ENCODE measurements at regions not wholly inside any gene's neighbourhood (a gene's known extent, or its start where the extent isn't known, plus 50 kb on each side); places are given as distances from the start of the nearest gene placed in this dataset.
"Not testable (repeated sequence)": the region's sequence is repeated elsewhere in the genome, so short reads cannot be mapped to it uniquely, and the experiment has no call there.

DNA sequence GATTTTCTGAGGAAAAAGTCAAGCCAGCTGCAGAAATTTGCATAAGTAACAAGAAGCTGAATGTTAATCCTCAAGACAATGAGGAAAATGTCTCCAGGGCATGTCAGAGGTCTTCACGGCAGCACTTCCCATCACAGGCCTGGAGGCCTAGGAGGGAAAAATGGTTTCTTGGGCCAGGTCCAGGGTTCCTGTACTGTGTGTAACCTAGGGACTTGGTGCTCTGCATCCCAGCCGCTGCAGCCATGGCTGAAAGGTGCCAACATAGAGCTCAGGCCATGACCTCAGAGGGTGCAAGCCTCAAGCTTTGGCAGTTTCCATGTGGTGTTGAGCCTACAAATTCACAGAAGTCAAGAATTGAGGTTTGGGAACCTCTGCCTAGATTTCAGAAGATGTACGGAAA, 144.1 kb downstream of the AKR1D1 start:
- DNase-seq (ENCODE audit: low spot score): not testable (repeated sequence)

DNA sequence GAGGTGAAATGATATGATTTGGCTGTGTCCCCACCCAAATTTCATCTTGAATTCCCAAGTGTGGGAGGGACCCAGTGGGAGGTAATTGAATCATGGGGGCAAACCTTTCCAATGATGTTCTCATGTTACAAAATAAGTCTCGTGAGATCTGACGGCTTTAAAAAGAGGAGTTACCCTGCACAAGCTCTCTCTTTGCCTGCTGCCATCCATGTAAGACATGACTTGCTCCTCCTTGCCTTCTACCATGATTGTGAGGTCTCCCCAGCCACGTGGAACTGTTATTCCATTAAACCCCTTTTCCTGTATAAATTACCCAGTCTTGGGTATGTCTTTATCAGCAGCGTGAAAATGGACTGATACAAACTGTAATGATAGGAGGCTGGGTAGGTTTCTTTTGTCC, 145.1 kb downstream of the AKR1D1 start:
- DNase-seq (ENCODE audit: low spot score): not testable (repeated sequence)

DNA sequence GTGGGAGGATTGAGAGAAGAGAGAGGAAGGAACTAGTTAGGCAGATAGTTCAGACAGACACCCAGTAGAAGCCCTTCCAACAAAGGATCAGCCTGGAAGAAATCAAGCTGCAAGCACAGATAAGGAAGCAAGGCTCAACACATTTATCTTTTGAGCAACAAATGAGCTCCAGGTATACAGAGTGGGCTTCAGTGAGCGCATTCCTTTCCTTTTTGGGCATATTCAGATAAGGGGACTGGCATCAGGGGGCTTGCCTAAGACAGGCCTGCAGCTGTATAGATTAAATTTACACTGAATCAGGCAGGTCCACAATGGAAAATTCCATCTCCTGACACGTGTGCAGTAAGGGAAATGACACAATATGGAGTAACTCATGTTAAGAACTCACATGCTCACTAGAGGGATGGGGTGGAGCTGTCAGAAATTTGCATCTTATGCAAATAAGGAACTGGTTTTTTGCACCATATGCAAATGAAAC, 147.2 kb downstream of the AKR1D1 start:
- DNase-seq (ENCODE audit: low spot score): peak; percentile 22

DNA sequence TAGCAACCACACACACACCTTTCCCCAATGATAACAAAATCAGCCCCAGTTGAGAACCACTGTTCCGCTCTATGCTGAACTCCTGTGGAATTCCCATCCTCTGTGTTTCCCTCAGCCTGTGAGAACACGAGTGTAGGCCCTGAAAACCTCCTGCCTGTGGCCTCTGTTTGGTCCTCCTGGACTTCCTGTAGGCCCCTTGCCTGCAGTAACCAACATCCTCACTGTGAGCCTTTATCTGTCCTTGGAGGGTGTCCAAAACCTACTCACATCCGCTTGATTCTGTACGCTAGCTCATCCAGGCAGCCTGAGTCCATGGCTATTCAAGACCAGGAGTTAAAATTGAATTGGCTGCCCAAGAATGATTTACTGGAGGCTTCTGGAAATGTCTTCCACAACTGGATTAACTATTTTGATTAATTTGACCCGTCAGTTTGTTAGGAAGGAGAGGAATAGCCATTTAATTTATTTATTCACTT, 149.8 kb downstream of the AKR1D1 start:
- no peak for DNase-seq (ENCODE audit: low spot score)

DNA sequence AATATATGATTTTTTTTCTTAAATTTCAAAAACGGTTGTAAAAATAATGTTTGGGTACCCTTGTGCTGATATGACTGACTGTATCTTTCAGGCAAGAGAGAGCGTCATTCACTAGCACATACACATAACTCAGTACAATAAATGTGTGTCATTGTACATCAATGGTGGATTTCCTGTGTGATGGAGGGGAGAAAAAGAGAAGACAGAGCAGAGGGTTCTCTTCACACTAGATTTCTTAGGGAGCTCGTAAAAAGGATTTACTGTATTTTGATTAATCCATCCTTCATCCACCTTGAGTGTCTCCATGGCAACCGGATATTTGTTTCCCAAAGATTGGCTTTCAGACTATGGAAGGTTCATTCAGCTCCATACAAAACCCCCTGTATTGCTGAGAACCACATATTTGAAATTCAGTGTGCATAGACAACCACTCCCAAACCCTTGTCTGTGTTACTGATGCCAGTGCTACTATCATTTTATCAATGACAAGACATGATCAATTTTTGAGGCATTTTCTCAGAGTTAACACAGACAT, 150.6 kb downstream of the AKR1D1 start:
- DNase-seq (ENCODE audit: low spot score): no peak

DNA sequence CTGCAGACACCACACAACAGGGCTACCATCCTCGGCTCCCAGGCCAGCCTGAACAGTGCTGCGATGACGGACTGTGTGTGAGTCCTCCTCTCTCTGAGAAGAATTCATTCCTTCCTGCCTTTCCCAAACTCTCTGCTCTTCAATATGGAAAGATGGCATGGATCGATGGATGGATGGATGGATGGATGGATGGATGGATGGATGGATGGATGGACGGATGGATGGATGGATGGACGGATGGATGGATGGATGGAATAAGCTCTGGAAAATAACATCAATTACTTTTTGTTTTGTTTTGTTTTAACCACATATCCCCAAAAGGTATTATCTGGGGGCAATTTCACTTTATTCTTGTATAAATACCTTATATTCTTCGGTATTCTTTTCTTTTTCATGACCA, 151.9 kb downstream of the AKR1D1 start:
- no peak for DNase-seq (ENCODE audit: low spot score)

DNA sequence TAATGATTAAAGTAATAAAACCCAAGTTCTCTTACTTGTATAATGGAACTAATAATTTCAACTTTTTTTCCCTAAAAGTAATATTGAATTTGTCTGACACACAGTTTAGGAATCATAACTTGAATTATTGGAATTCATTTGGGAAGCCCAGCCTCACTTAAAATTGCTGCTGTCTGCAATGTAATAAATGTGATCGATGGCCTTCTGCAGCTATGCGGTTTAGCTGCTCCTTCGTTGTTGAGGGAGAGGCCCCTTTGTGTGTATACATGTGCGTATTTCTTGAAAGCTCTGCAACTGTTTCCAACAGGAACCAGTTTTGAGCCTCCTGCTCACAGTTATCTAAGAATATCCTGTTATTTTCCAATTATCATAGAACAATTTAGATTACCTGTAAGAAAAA, 152.5 kb downstream of the AKR1D1 start:
- no peak for DNase-seq (ENCODE audit: low spot score)

DNA sequence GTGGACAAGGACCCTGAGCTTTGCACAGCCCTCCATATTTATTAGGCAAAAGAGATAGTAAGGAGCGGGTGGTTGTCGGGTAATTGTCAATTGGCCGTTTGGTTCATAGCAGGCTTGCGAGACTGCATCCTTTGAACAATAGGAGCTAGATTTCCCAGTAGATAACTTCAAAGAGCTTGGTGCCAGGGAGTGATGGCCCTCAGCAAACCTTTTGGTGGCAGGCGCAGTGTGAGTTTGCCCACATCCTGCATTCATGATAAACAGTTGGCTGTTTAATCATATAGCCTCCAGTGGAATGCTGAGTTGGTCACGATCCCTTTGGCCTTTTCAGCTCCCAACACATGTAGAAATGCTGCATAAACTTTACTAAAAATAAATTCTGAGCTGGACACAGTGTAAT, 156.9 kb downstream of the AKR1D1 start:
- no peak for DNase-seq (ENCODE audit: low spot score)

DNA sequence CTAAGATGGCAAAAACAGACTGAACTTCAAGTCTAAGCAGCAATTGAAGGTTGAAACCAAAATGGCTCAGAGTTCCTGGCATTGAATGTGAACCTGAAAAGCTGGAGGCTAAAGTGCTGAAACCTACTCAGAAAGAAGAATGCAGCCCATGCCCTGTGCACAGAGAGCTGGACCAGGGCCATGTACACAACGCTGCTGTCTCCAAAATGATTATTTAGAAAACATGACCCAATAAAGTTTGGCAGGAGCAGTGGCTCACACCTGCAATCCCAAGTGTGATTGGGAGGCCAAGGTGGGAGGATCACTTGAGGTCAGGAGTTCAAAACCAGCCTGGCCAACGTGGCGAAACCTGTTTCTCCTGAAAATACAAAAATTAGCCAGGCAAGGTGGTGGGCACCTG, 158.9 kb downstream of the AKR1D1 start:
- no peak for DNase-seq (ENCODE audit: low spot score)

DNA sequence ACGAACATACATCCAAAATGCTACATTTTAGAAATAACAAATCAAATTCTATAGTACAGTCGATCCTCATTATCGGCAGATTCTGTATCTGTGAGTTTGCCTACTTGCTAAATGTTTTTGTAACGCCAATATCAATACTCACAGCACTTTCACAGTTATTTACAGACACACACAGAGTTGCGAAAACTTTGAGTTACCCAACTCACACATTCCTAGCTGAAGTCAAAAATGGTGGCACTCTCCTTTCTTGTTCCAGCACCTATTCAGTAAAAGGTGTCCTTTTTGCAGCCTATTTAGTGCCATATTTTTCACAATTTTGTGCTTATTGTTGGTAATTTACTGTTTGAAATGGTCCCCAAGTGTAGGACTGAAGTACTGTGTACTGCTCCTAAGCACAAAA, 161.7 kb downstream of the AKR1D1 start:
- DNase-seq (ENCODE audit: low spot score): no peak

DNA sequence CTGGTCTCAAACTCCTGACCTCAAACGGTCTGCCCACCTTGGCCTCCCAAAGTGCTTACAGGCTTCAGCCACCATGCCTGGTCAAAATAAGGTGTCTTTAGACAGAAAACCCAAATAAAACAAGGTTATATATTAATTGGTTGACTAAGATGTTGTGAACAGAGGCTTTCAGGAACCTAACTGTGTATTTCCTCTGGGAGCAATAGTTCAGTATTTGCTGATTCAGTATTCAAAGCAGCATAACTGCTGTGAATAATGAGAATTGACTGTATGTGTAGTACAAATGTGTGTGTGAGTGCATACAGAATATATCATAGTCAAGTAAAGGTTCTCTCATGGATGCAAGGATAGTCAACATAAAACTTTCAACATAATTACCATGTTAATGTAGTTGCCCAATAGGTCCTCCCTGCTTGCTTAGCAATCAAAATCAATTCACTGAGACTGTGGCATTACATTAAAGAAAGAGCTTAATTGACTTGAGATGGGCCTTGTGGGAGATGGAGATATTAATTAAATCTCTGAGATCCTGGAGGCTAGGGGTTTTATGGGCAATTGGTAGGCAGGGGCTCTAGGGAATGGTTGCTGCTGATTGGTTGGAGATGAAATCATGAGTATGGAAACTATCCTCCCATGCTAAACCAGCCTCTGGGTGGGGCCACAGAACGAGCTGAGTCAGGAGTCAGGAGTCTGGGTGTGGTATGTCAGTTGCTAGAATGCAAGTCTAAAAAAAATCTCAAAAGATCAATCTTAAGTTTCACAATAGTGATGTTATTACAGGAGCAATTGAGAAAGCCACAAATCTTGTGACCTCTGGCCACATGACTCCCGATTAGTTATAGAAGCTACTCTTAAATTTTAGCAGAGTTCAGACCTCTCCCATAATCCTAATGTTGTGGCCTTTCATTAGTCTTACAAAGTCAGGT, 162.7 kb downstream of the AKR1D1 start:
- DNase-seq (ENCODE audit: low spot score): no peak

DNA sequence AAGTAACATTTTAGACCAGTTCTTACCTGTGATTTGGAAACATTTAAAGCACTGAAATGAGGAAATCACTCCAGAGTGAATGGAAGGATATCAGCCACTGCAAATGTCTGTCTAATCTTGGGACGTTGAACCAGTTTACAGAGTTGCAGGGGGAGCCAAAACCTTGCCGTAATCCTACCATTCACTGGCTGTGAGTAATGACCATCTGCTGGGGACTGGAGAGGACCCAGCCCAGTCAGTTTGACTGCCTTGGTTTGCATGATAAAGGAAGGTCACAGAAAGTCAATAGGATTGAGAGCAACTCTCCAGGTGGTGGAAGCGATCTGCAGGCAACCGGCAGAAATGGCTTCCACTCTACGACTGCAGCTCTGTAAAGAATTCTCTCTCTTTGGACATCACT, 167.2 kb downstream of the AKR1D1 start:
- DNase-seq (ENCODE audit: low spot score): no peak

DNA sequence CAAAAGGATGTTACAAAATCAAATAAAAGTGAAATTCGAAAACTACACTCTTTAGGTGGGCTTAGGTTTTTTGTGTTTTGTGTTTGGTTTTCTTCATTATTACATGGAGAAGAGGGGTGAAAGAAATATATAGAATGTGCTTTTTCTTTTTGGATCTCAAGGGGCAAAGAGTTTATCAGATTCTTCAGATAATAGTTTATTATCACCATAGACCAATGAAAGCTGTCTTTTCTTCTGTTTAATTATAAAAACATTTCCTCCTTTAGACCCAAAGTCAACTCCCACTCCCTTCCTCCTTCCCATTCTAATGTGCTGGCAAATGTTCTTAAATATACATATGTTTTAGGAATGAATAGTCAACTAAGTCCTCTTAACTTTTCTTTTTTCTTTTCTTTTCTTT, 167.6 kb downstream of the AKR1D1 start:
- DNase-seq (ENCODE audit: low spot score): no peak

DNA sequence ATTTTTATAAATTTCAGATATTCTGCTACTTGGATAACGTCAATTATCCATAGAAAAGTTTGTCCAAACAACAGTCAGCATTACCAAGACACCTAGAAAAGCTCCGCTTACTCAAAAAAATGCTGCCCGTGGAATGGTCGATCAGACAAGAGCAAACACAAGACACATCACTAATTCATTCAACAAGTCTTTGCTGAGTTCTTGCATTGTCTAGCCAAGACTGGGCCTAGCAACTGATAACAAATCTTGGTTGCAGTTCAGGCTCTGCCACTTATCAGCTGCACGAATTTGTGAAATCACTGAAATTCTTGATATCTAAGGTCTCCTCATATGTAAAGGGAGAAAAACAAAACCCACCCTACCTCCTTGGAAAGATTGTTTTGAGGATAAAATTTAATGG, 168.3 kb downstream of the AKR1D1 start:
- DNase-seq (ENCODE audit: low spot score): no peak

DNA sequence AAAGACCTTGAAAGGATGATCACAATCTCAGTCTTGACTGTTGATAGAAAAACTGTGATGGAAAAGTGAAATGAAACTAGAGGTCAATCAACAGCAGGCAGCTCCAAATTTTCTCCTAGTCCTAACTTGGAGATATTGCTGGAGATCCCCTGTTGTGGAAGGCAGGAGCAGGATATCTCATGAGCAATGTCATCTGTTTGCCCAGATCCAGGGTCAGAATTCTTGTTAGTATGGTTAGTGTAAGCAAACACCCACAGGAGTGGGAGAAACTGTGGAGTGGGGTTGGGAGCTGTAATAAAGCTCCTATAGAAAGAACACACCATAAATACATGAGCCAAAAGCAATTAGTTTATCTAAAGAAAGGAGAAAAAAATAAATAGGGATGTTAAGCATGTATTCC, 169.0 kb downstream of the AKR1D1 start:
- no peak for DNase-seq (ENCODE audit: low spot score)

DNA sequence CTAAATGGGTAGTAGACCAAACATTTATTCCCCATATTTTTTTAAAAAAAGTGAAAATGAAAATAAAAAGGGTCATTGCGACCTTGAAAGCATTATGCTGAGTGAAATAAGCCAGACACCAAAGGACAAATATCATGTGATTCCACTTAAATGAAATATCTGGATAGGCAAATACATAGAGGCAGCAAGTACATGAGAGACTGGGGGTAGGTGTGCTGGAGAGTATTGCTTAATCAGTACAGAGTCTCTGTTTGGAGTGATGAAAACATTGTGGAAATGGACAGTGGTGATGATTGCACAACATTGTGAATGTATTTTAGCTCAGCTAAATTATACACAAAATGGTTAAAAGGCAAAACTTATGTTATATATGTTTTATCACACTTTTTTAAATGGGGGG, 169.4 kb downstream of the AKR1D1 start:
- DNase-seq (ENCODE audit: low spot score): no peak

DNA sequence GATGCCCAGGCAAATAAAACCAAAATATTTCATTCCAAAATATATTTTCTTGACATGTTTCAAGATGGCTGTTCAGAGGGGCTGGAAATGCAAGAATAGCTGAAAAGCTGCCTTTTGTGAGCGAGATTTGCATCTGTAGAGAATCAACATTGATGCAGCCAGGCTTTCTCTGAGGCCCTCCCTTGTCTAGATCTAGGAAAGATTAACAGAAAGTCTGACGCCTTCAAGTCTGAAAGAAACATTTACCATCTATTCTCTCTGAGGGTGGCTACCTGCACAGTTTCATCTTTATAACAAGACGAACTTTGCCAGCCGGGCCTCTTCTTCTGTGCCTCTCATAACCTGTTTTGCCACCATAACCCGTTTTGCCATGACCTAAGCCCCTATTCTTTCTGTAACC, 170.2 kb downstream of the AKR1D1 start:
- no peak for DNase-seq (ENCODE audit: low spot score)

DNA sequence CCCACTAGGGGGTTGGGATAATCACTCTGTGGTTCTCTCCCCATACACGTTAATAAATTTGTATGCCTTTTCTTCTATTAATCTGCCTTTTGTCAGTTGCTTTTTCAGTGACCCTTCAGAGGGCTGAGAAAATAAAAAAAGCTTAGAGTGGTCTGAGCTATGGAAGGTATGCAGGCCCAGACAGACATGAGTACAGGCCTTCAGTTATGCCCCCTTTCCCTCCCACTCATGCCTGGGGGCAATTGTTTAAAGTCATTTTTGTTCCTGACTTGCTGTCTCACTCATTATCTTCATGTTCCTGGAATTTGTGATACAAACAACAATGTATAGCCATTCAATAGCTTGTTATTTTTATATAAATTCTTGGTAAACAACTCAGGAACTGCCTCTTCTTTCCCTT, 170.8 kb downstream of the AKR1D1 start:
- no peak for DNase-seq (ENCODE audit: low spot score)

DNA sequence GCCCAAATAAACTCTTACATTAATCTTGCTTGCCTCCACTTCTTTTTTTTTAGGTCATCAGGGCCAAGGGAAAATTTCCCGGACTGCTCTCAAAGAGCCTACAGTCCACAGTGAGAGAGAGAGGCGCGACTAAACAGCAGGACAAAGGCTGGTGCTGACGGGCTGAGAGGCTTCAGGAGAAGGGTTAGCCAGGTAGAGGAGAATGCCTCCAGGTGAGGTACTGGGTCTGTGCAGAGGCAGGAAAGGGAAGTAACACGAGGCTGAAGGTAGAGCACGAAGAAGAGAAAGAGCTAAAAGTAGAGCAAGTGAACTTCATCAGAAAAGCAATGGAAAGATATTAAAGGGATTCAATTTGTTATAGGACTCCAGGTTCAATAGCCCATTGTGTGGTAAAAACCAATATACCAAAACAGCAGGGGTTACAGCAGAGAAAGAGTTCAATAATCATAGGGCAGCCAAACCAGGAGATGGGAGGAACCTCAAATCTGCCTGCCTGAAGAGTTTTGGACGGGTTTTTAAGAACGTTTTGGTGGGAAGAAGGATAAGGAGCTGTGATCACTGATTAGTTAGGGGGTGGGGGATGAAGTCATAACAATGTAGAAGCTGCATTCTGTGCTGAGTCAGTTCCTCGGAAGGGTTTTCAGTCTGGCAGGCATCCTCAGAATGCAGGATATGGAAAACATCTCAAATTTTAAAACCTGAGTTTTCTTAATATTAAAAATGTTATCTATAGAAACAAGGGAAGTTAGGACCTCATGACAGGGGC, 171.5 kb downstream of the AKR1D1 start:
- no peak for DNase-seq (ENCODE audit: low spot score)

DNA sequence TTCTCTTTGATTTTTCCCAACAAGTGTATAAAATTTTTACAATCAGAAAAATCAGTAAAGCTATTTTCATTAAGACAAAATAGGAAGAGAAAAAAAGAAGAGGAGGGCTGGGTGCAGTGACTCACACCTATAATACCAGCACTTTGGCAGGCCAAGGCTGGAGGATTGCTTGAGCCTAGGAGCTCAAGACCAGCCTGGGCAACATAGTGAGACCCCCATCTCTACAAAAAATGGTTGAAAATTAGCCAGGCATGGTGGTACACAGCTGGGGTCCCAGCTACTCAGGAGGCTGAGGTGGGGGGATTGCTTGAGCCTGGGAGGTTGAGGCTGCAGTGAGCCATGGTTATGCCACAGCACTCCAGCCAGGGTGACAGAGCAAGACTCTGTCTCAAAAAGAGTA, 172.3 kb downstream of the AKR1D1 start:
- DNase-seq (ENCODE audit: low spot score): no peak

DNA sequence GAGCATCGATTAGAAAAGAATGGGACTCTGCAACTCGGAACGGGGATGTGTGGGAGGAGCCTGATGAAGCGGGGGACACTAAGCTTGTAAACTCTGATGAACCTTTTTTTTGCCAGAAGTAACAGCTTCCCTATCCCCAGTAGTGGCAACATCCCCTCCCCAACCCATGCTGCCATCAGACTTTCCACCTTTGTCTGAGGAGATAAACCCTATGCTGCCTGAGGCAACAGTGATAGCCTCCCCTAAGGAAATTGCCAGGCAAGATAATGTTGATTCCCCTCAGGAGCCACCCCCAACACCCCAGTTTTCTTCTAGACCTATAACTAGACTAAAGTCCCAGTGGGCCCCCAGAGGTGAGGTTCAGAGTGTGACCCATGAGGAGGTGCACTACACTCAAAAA, 173.7 kb downstream of the AKR1D1 start:
- no peak for DNase-seq (ENCODE audit: low spot score)

DNA sequence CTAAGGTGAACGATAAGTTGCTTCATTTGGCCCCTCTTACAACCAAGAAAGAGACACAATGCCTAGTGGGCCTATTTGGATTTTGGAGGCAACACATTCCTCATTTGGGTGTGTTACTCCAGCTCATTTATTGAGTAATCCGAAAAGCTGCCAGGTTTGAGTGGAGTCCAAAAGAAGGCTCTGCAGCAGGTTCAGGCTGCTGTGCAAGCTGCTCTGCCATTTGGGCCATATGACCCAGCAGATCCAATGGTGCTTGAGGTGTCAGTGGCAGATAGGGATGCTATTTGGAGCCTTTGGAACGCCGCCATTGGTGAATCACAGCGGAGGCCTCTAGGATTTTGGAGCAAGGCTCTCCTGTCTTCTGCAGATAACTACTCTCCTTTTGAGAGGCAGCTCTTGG, 176.4 kb downstream of the AKR1D1 start:
- DNase-seq (ENCODE audit: low spot score): not testable (repeated sequence)

DNA sequence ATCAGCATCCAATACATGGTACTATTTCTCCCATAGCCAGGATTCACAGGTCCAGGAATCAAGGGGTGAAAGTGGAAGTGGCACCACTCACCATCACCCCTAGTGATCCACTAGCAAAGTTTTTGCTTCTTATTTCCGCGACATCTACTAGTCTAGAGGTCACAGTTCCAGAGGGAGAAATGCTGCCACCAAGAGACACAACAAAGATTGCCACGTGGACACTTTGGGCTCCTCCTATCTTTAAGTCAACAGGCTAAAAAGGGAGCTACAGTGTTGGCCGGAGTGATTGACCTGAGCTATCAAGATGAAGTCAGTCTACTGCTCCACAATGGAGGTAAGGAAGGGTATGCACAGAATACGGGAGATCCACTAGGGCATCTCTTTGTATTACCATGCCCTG, 178.2 kb downstream of the AKR1D1 start:
- no peak for DNase-seq (ENCODE audit: low spot score)
